Nephron (organoid): ENCODE measurements at regions not wholly inside any gene's neighbourhood (a gene's known extent, or its start where the extent isn't known, plus 50 kb on each side); places are given as distances from the start of the nearest gene placed in this dataset.

Experiments used
- H3K27ac Mint-ChIP-seq, 3 experiments: 2 replicates each; pipeline ENCODE4 v1.8.0; 2020; ENCODE audit warnings: mixed read lengths in 3 of 3, mild to moderate bottlenecking in 2 of 3, moderate library complexity in 1 of 3
- H3K27me3 Mint-ChIP-seq: 2 replicates; pipeline ENCODE4 v1.8.0; 2021; ENCODE audit warnings: low read depth, mild to moderate bottlenecking, moderate library complexity, mixed read lengths
- H3K36me3 Mint-ChIP-seq: 2 replicates; pipeline ENCODE4 v1.8.0; 2020; ENCODE audit warnings: low read depth, mixed read lengths
- H3K4me1 Mint-ChIP-seq: 2 replicates; pipeline ENCODE4 v1.8.0; 2020; ENCODE audit warnings: mixed read lengths
- H3K4me3 Mint-ChIP-seq, 3 experiments: 2 replicates each; pipeline ENCODE4 v1.8.0; 2020; ENCODE audit warnings: mild to moderate bottlenecking in 3 of 3, mixed read lengths in 3 of 3, moderate library complexity in 2 of 3
- H3K9me3 Mint-ChIP-seq: 2 replicates; pipeline ENCODE4 v1.8.0; 2020; ENCODE audit warnings: mixed read lengths
- CTCF ChIP-seq, 3 experiments: fragments of 200-600 bp; sonication (generic); IDR thresholded peaks; one replicate each; pipeline ENCODE4 v1.5.0; 2021; ENCODE audit warnings: antibody characterized with exemption in 3 of 3; ENCODE audit not compliant: unreplicated experiment in 3 of 3

GRCh38 chr4:138655286-138655685 lies 360.3 kb upstream of the NOCT start:
- Mint-ChIP-seq H3K36me3 (no peaks in the 10 kb centered on the region), H3K27me3 (no peaks in the 10 kb centered on the region), H3K4me3 (no peak overlapping the region), H3K27ac (peak overlapping the region; percentile 92 to 96 (median 96)), H3K9me3 (no peaks in the 10 kb centered on the region), H3K4me1 (peaks cover 13% of the 10 kb centered on the region)
- no peak for TF ChIP-seq CTCF (IDR thresholded peaks at IDR 0.05; ENCODE audit: unreplicated experiment in 3 of 3)

- H3K4me3 Mint-ChIP-seq, result no peak overlapping the region
- peak overlapping the region; percentile 44 to 86 (median 72) for H3K27ac Mint-ChIP-seq
- H3K27me3 Mint-ChIP-seq, result no peaks in the 10 kb centered on the region
- no peak for TF ChIP-seq CTCF (IDR thresholded peaks at IDR 0.05; ENCODE audit: unreplicated experiment in 3 of 3)
- H3K4me1 Mint-ChIP-seq, result peaks cover 7% of the 10 kb centered on the region
- no peaks in the 10 kb centered on the region for H3K36me3 Mint-ChIP-seq
- no peaks in the 10 kb centered on the region for H3K9me3 Mint-ChIP-seq
Observed at GRCh38 chr4:138650929-138651448, 364.6 kb upstream of the NOCT start.

- H3K9me3 Mint-ChIP-seq, result no peaks in the 10 kb centered on the region
- H3K27me3 Mint-ChIP-seq, result no peaks in the 10 kb centered on the region
- no peaks in the 10 kb centered on the region for H3K36me3 Mint-ChIP-seq
- H3K27ac Mint-ChIP-seq, result peak overlapping the region in 2 of 3 experiments; percentile 22 to 40
- H3K4me3 Mint-ChIP-seq, result no peak overlapping the region
- H3K4me1 Mint-ChIP-seq, result peaks cover 4% of the 10 kb centered on the region
- TF ChIP-seq CTCF (IDR thresholded peaks at IDR 0.05; ENCODE audit: unreplicated experiment in 3 of 3), result no peak
Observed at GRCh38 chr4:138650495-138650894, 365.1 kb upstream of the NOCT start.

- Mint-ChIP-seq H3K27me3 (peaks cover 3% of the 10 kb centered on the region), H3K9me3 (no peaks in the 10 kb centered on the region), H3K36me3 (no peaks in the 10 kb centered on the region), H3K27ac (peak overlapping the region in 2 of 3 experiments; percentile 44 to 80), H3K4me1 (peaks cover 11% of the 10 kb centered on the region), H3K4me3 (no peak overlapping the region)
- TF ChIP-seq CTCF (IDR thresholded peaks at IDR 0.05; ENCODE audit: unreplicated experiment in 3 of 3), result no peak
Observed at GRCh38 chr4:138647433-138647832, 368.1 kb upstream of the NOCT start.

- Mint-ChIP-seq H3K27ac (peak overlapping the region in 1 of 3 experiments; percentile 15), H3K36me3 (no peaks in the 10 kb centered on the region), H3K9me3 (no peaks in the 10 kb centered on the region), H3K4me3 (no peak overlapping the region), H3K4me1 (peaks cover 11% of the 10 kb centered on the region), H3K27me3 (peaks cover 3% of the 10 kb centered on the region)
- TF ChIP-seq CTCF (IDR thresholded peaks at IDR 0.05; ENCODE audit: unreplicated experiment in 3 of 3), result no peak
Observed at GRCh38 chr4:138646383-138646782, 369.2 kb upstream of the NOCT start.

- no peak overlapping the region for H3K4me3 Mint-ChIP-seq
- no peak overlapping the region for H3K27ac Mint-ChIP-seq
- H3K4me1 Mint-ChIP-seq, result peaks cover 11% of the 10 kb centered on the region
- no peaks in the 10 kb centered on the region for H3K36me3 Mint-ChIP-seq
- no peak for TF ChIP-seq CTCF (IDR thresholded peaks at IDR 0.05; ENCODE audit: unreplicated experiment in 3 of 3)
- no peaks in the 10 kb centered on the region for H3K9me3 Mint-ChIP-seq
- H3K27me3 Mint-ChIP-seq, result peaks cover 3% of the 10 kb centered on the region
Observed at GRCh38 chr4:138645289-138645688, 370.3 kb upstream of the NOCT start.
